GM19023 (cell line): ENCODE measurements at regions not wholly inside any gene's neighbourhood (a gene's known extent, or its start where the extent isn't known, plus 50 kb on each side); places are given as distances from the start of the nearest gene placed in this dataset.

ENCODE experiments used
- ATAC-seq: cut with Tn5 transposase; IDR thresholded peaks from one replicate; pipeline ENCODE4 v1.9.1; 2021; ENCODE audit warnings: mild to moderate bottlenecking, moderate library complexity; ENCODE audit not compliant: unreplicated experiment

GRCh38 chr2:106628377-106628776, 141.2 kb downstream of the CD8B2 start:
- ATAC-seq = no peak

- no peak for ATAC-seq
These were observed 142.8 kb downstream of the CD8B2 start for GRCh38 chr2:106629981-106630380.

- no peak for ATAC-seq
These were observed 144.1 kb downstream of the CD8B2 start for GRCh38 chr2:106631281-106631680.

- no peak for ATAC-seq
These were observed 150.9 kb downstream of the CD8B2 start for GRCh38 chr2:106638043-106638442.

GRCh38 chr2:106638580-106638979, 151.4 kb downstream of the CD8B2 start:
- no peak for ATAC-seq

- no peak for ATAC-seq
These were observed 155.5 kb downstream of the CD8B2 start for GRCh38 chr2:106642679-106643078.

GRCh38 chr2:106644623-106645022, 157.5 kb downstream of the CD8B2 start:
- ATAC-seq = no peak

- ATAC-seq = no peak
These were observed 159.4 kb downstream of the CD8B2 start for GRCh38 chr2:106646605-106647004.

GRCh38 chr2:106649306-106649705, 162.1 kb downstream of the CD8B2 start:
- no peak for ATAC-seq

- no peak for ATAC-seq
These were observed 166.3 kb downstream of the CD8B2 start for GRCh38 chr2:106653465-106653864.

GRCh38 chr2:106658616-106659015, 171.5 kb downstream of the CD8B2 start:
- no peak for ATAC-seq

GRCh38 chr2:106664669-106665068, 177.5 kb downstream of the CD8B2 start:
- peak; percentile 80 for ATAC-seq

GRCh38 chr2:106667478-106668070, 180.4 kb downstream of the CD8B2 start:
- no peak for ATAC-seq

GRCh38 chr2:106685180-106685897, 198.2 kb downstream of the CD8B2 start:
- no peak for ATAC-seq

GRCh38 chr2:106686814-106687213, 199.2 kb downstream of the ST6GAL2 start:
- ATAC-seq = no peak

- ATAC-seq = no peak
These were observed 190.9 kb downstream of the ST6GAL2 start for GRCh38 chr2:106694964-106695470.

GRCh38 chr2:106695919-106696318, 190.0 kb downstream of the ST6GAL2 start:
- ATAC-seq = no peak

GRCh38 chr2:106700616-106701015, 185.4 kb downstream of the ST6GAL2 start:
- no peak for ATAC-seq

GRCh38 chr2:106701203-106702022, 184.6 kb downstream of the ST6GAL2 start:
- no peak for ATAC-seq

- no peak for ATAC-seq
These were observed 182.8 kb downstream of the ST6GAL2 start for GRCh38 chr2:106703161-106703560.

GRCh38 chr2:106704798-106705197, 181.2 kb downstream of the ST6GAL2 start:
- no peak for ATAC-seq

- no peak for ATAC-seq
These were observed 180.1 kb downstream of the ST6GAL2 start for GRCh38 chr2:106705877-106706276.
